Loucy (cell line): ENCODE measurements at regions not wholly inside any gene's neighbourhood (a gene's known extent, or its start where the extent isn't known, plus 50 kb on each side); places are given as distances from the start of the nearest gene placed in this dataset.

Experiments
- H2AFZ ChIP-seq: fragments of 200-600 bp; sonication (generic); 2 replicates; pipeline ENCODE4 v1.6.0; 2016; ENCODE audit warnings: antibody characterized with exemption, mild to moderate bottlenecking, low read length, moderate library complexity
- H3F3A ChIP-seq: fragments of 200-600 bp; 2 replicates; pipeline ENCODE4 v1.6.0; 2016; ENCODE audit warnings: antibody characterized with exemption, low read depth, mild to moderate bottlenecking
- H3K27me3 ChIP-seq: fragments of 200-600 bp; sonication (generic); 2 replicates; pipeline ENCODE4 v1.6.1; 2014; ENCODE audit warnings: low read length, mild to moderate bottlenecking; ENCODE audit not compliant: insufficient read depth, poor library complexity, severe bottlenecking
- H3K36me3 ChIP-seq: fragments of 200-600 bp; sonication (generic); 2 replicates; pipeline ENCODE4 v1.6.1; 2016; ENCODE audit warnings: low read length; ENCODE audit not compliant: insufficient read depth
- H3K4me1 ChIP-seq: fragments of 200-600 bp; sonication (generic); 2 replicates; pipeline ENCODE4 v1.5.1; 2014; ENCODE audit warnings: low read length, mild to moderate bottlenecking; ENCODE audit not compliant: insufficient read depth, poor library complexity, severe bottlenecking
- H3K4me2 ChIP-seq: fragments of 200-600 bp; sonication (generic); 2 replicates; pipeline ENCODE4 v1.6.0; 2014; ENCODE audit warnings: antibody characterized with exemption, low read length, low read depth, mild to moderate bottlenecking; ENCODE audit not compliant: poor library complexity, severe bottlenecking
- H3K4me3 ChIP-seq: fragments of 200-600 bp; sonication (generic); 2 replicates; pipeline ENCODE4 v1.5.1; 2014; ENCODE audit warnings: low read length, mild to moderate bottlenecking, mixed read lengths; ENCODE audit not compliant: poor library complexity, severe bottlenecking
- H3K79me2 ChIP-seq: fragments of 200-600 bp; sonication (generic); 2 replicates; pipeline ENCODE4 v1.6.1; 2014; ENCODE audit warnings: low read length; ENCODE audit not compliant: insufficient read depth
- H3K9ac ChIP-seq: fragments of 200-600 bp; sonication (generic); 2 replicates; pipeline ENCODE4 v1.6.0; 2014; ENCODE audit warnings: mild to moderate bottlenecking, low read depth, low read length, moderate library complexity; ENCODE audit not compliant: poor library complexity, severe bottlenecking
- H3K9me2 ChIP-seq: fragments of 200-600 bp; sonication (generic); replicated peaks from 2 replicates; pipeline ENCODE4 v1.6.1; 2016; ENCODE audit warnings: low read depth, low read length, mixed read lengths
- H3K9me3 ChIP-seq: fragments of 200-600 bp; sonication (generic); 2 replicates; pipeline ENCODE4 v1.6.1; 2014; ENCODE audit warnings: mild to moderate bottlenecking, antibody characterized with exemption, low read length, low read depth; ENCODE audit not compliant: insufficient read depth
- H4K20me1 ChIP-seq: fragments of 200-600 bp; sonication (generic); 2 replicates; pipeline ENCODE4 v1.6.0; 2014; ENCODE audit warnings: antibody characterized with exemption, low read length, mild to moderate bottlenecking; ENCODE audit not compliant: insufficient read depth, poor library complexity, severe bottlenecking
- CTCF ChIP-seq: fragments of 200-600 bp; sonication (generic); conservative IDR thresholded peaks from 2 replicates; pipeline ENCODE4 v1.5.1; 2014; ENCODE audit warnings: mild to moderate bottlenecking, antibody characterized with exemption, low read length
- EZH2phosphoT487 ChIP-seq: fragments of 200-600 bp; IDR thresholded peaks from 2 replicates; pipeline ENCODE4 v1.6.1; 2018; ENCODE audit warnings: antibody characterized with exemption, mild to moderate bottlenecking, moderate library complexity, borderline replicate concordance

DNA sequence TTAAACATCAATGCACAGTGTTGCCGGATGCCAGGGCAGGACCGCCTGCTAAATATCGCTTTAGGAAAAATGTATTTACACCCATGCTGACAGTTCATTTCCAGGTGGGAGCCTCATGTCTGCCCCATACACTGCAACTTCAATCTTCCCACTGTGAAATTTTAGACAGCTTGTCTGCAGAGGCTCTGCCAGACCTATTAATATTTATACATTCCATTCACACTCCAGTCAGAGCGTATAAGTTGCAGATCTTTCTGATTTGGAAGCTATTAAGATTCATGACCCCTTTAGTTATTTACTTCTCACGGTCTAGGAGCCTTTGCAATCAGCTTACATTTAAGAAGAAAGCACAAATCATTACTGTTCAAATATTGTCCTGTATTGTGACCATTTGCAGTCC, 357.4 kb downstream of the ATP23 start:
- no peaks in the 10 kb centered on the region for H3K36me3 ChIP-seq
- no peaks in the 10 kb centered on the region for H3K9me3 ChIP-seq
- no peak overlapping the region for H3K4me3 ChIP-seq
- no peaks in the 10 kb centered on the region for H3K79me2 ChIP-seq
- peaks cover 9% of the 10 kb centered on the region for H3K4me1 ChIP-seq
- H3K4me2 ChIP-seq, result no peak overlapping the region
- no peak overlapping the region for H2AFZ ChIP-seq
- no peaks in the 10 kb centered on the region for H3F3A ChIP-seq
- no peaks in the 10 kb centered on the region for H3K9me2 ChIP-seq
- TF ChIP-seq EZH2phosphoT487, result no peak
- no peak for TF ChIP-seq CTCF
- no peak overlapping the region for H3K9ac ChIP-seq
- no peaks in the 10 kb centered on the region for H4K20me1 ChIP-seq
- no peaks in the 10 kb centered on the region for H3K27me3 ChIP-seq

- H3F3A ChIP-seq, result no peaks in the 10 kb centered on the region
Measured at GRCh38 chr12:58299371-58299770, 358.0 kb downstream of the ATP23 start.

DNA sequence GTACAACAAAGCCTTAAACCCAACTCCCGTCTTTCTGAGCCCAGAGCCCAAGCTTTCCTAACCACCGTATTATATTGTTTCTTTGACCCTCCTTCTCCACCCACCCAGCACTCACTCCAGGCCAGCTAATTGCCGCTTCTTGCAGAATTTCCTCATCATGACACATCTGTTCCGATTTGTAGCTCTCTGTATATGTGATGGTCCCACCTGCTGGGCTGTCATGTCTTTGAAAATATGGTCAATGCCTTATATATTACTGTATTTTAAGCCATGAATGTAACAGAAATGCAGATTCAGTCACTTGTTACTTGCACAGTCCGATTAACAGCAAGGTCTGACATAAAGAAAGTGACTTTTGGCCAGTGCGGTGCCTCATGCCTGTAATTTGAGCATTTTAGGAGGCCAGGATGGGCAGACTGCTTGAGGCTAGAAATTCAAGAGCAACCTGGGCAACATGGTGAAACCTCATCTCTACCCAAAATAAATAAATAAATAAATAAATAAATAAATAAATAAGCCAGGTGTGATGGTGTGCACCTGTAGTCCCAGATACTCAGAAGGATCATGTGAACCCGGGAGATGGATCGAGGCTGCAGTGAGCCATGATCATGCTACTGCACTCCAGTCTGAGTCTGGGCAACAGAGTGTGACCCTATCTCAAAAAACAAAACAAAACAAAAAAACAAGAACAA, 359.8 kb downstream of the ATP23 start:
- no peak overlapping the region for H2AFZ ChIP-seq
- H3K9me3 ChIP-seq, result no peaks in the 10 kb centered on the region
- no peaks in the 10 kb centered on the region for H3K79me2 ChIP-seq
- no peak overlapping the region for H3K4me2 ChIP-seq
- H3K9ac ChIP-seq, result no peak overlapping the region
- no peak overlapping the region for H3K4me3 ChIP-seq
- H3K27me3 ChIP-seq, result no peaks in the 10 kb centered on the region
- peaks cover 9% of the 10 kb centered on the region for H3K4me1 ChIP-seq
- TF ChIP-seq EZH2phosphoT487 (no peak), CTCF (no peak)
- H4K20me1 ChIP-seq, result no peaks in the 10 kb centered on the region
- H3F3A ChIP-seq, result no peaks in the 10 kb centered on the region
- no peaks in the 10 kb centered on the region for H3K9me2 ChIP-seq
- no peaks in the 10 kb centered on the region for H3K36me3 ChIP-seq

More at GRCh38 chr12:58299371-58299770, 358.0 kb downstream of the ATP23 start:
- no peak overlapping the region for H3K4me3 ChIP-seq
- no peaks in the 10 kb centered on the region for H4K20me1 ChIP-seq
- H3K4me1 ChIP-seq, result peaks cover 9% of the 10 kb centered on the region
- H3K9me3 ChIP-seq, result no peaks in the 10 kb centered on the region
- no peak overlapping the region for H3K9ac ChIP-seq
- no peak overlapping the region for H3K4me2 ChIP-seq
- no peaks in the 10 kb centered on the region for H3K27me3 ChIP-seq
- TF ChIP-seq CTCF, result no peak
- no peak for TF ChIP-seq EZH2phosphoT487
- H2AFZ ChIP-seq, result no peak overlapping the region
- H3K36me3 ChIP-seq, result no peaks in the 10 kb centered on the region
- H3K9me2 ChIP-seq, result no peaks in the 10 kb centered on the region
- no peaks in the 10 kb centered on the region for H3K79me2 ChIP-seq
